SK-N-SH (cell line): ENCODE measurements at regions not wholly inside any gene's neighbourhood (a gene's known extent, or its start where the extent isn't known, plus 50 kb on each side); places are given as distances from the start of the nearest gene placed in this dataset.

Experiments used
- CTCF ChIA-PET: fragments of 300-600, 350-600 bp; formaldehyde crosslinking; extraction: SDS; loops from one replicate; lab custom pipeline; 2021; lab: Yijun Ruan, JAX
- POLR2A ChIA-PET: fragments of 350-600 bp; sonication (Branson Sonifier 250); formaldehyde crosslinking; extraction: SDS; loops from one replicate; lab custom pipeline; 2020; ENCODE audit warnings: antibody characterized with exemption, inconsistent platforms; lab: Yijun Ruan, JAX
- DNase-seq: peaks from one replicate; pipeline ENCODE4 v3.0.0; 2012
- H2AFZ ChIP-seq: fragments of 200-600 bp; sonication (generic); 2 replicates; pipeline ENCODE4 v1.8.1; 2016; ENCODE audit warnings: antibody characterized with exemption, mild to moderate bottlenecking, low read depth
- H3F3A ChIP-seq: fragments of 200-600 bp; sonication (generic); replicated peaks from 2 replicates; pipeline ENCODE3; 2016; ENCODE audit warnings: antibody characterized with exemption, mild to moderate bottlenecking; ENCODE audit not compliant: insufficient read depth
- H3K27ac ChIP-seq, 2 experiments: fragments of 200-500 bp in 1 of 2; fragments of 200-600 bp in 1 of 2; sonication (Bioruptor generic) in 1 of 2; sonication (generic), shearing (Covaris generic) in 1 of 2; 2 replicates each; pipeline versions ENCODE4 v1.5.1 to v1.6.1; 2014 to 2016; ENCODE audit warnings: low read depth in 2 of 2, inconsistent platforms in 1 of 2, low read length in 1 of 2, mild to moderate bottlenecking in 1 of 2, mixed read lengths in 1 of 2
- H3K27me3 ChIP-seq: fragments of 200-600 bp; sonication (generic), shearing (Covaris generic); 2 replicates; pipeline ENCODE4 v1.6.1; 2016; ENCODE audit warnings: mixed run types; ENCODE audit not compliant: insufficient read depth
- H3K36me3 ChIP-seq, 2 experiments: fragments of 200-500 bp in 1 of 2; fragments of 200-600 bp in 1 of 2; sonication (Bioruptor generic) in 1 of 2; sonication (generic) in 1 of 2; replicated peaks in 1 of 2; 2 replicates each; pipeline versions ENCODE3 to v1.5.1; 2014 to 2016; ENCODE audit warnings: low read length in 1 of 2, mild to moderate bottlenecking in 1 of 2; ENCODE audit not compliant: insufficient read depth in 2 of 2, control insufficient read depth in 1 of 2
- H3K4me1 ChIP-seq, 2 experiments: fragments of 200-500 bp in 1 of 2; fragments of 200-600 bp in 1 of 2; sonication (Bioruptor generic) in 1 of 2; sonication (generic), shearing (Covaris generic) in 1 of 2; 2 replicates each; pipeline versions ENCODE4 v1.5.1 to v1.6.1; 2014 to 2016; ENCODE audit warnings: low read depth in 1 of 2, low read length in 1 of 2, mixed run types in 1 of 2; ENCODE audit not compliant: insufficient read depth in 2 of 2, control insufficient read depth in 1 of 2
- H3K4me2 ChIP-seq: fragments of 200-600 bp; sonication (generic), shearing (Covaris generic); 2 replicates; pipeline ENCODE4 v1.6.1; 2017; ENCODE audit warnings: mixed run types
- H3K4me3 ChIP-seq, 2 experiments: fragments of 200-500 bp in 1 of 2; fragments of 200-600 bp in 1 of 2; sonication (Bioruptor generic) in 1 of 2; sonication (generic), shearing (Covaris generic) in 1 of 2; 2 replicates each; pipeline versions ENCODE4 v1.5.1 to v1.8.1; 2014 to 2016; ENCODE audit warnings: low read depth in 2 of 2, inconsistent platforms in 1 of 2, low read length in 1 of 2, mild to moderate bottlenecking in 1 of 2, mixed read lengths in 1 of 2, moderate library complexity in 1 of 2
- H3K79me2 ChIP-seq: fragments of 200-600 bp; sonication (generic); 2 replicates; pipeline ENCODE4 v1.8.1; 2017; ENCODE audit warnings: mild to moderate bottlenecking; ENCODE audit not compliant: insufficient read depth
- H3K9ac ChIP-seq: fragments of 200-600 bp; sonication (generic); 2 replicates; pipeline ENCODE4 v1.6.1; 2017; ENCODE audit warnings: mixed run types
- H3K9me2 ChIP-seq: fragments of 200-600 bp; sonication (generic); 2 replicates; pipeline ENCODE4 v1.6.1; 2017; ENCODE audit warnings: mixed run types
- H3K9me3 ChIP-seq: fragments of 200-600 bp; sonication (generic); 2 replicates; pipeline ENCODE4 v1.6.1; 2017; ENCODE audit warnings: mixed run types, mild to moderate bottlenecking, moderate library complexity
- H4K20me1 ChIP-seq: fragments of 200-600 bp; sonication (generic); 2 replicates; pipeline ENCODE4 v1.6.1; 2017; ENCODE audit warnings: mild to moderate bottlenecking, mixed run types; ENCODE audit not compliant: insufficient read depth
- FOXJ3 ChIP-seq: sonication (generic); formaldehyde crosslinking; IDR thresholded peaks from 2 replicates; pipeline ENCODE4 v1.5.1; 2020; ENCODE audit warnings: mild to moderate bottlenecking, missing genetic modification reagents
- FOXM1 ChIP-seq: IDR thresholded peaks from 2 replicates; pipeline ENCODE4 v1.4.0; 2012; ENCODE audit warnings: low read depth, mild to moderate bottlenecking
- GATA2 ChIP-seq: sonication (generic); formaldehyde crosslinking; IDR thresholded peaks from 2 replicates; pipeline ENCODE4 v1.5.0; 2020; ENCODE audit warnings: mild to moderate bottlenecking, missing genetic modification reagents
- IRF3 ChIP-seq: fragments of 150-350 bp; IDR thresholded peaks from 2 replicates; pipeline ENCODE4 v1.6.1; 2016; ENCODE audit warnings: mild to moderate bottlenecking, low read depth, low read length
- JUND ChIP-seq: IDR thresholded peaks from 2 replicates; pipeline ENCODE4 v1.4.0; 2012
- NFIC ChIP-seq: IDR thresholded peaks from 2 replicates; pipeline ENCODE4 v1.4.0; 2012; ENCODE audit warnings: borderline replicate concordance
- NRF1 ChIP-seq: IDR thresholded peaks from 2 replicates; pipeline ENCODE4 v1.6.1; 2012; ENCODE audit warnings: low read depth, mild to moderate bottlenecking, low read length
- POLR2AphosphoS5 ChIP-seq: IDR thresholded peaks from 2 replicates; pipeline ENCODE4 v1.6.1; 2012; ENCODE audit warnings: low read depth, low read length
- RAD21 ChIP-seq: IDR thresholded peaks from 2 replicates; pipeline ENCODE4 v1.6.1; 2012; ENCODE audit warnings: mild to moderate bottlenecking, low read length
- RCOR1 ChIP-seq: fragments of 150-350 bp; IDR thresholded peaks from 2 replicates; pipeline ENCODE4 v1.6.1; 2017; ENCODE audit warnings: antibody characterized with exemption, low read length
- RXRA ChIP-seq: IDR thresholded peaks from 2 replicates; pipeline ENCODE4 v1.4.0; 2012; ENCODE audit warnings: low read depth, mild to moderate bottlenecking, borderline replicate concordance
- TCF12 ChIP-seq: IDR thresholded peaks from 2 replicates; pipeline ENCODE4 v1.4.0; 2012
- TEAD4 ChIP-seq: IDR thresholded peaks from 2 replicates; pipeline ENCODE4 v1.4.0; 2012; ENCODE audit warnings: mild to moderate bottlenecking, borderline replicate concordance; ENCODE audit not compliant: insufficient read depth
- USF2 ChIP-seq: fragments of 150-350 bp; IDR thresholded peaks from 2 replicates; pipeline ENCODE4 v1.6.1; 2017; ENCODE audit warnings: antibody characterized with exemption, low read length, low read depth, borderline replicate concordance
- WGBS: methylation state at CpG from one replicate; pipeline ENCODE4 v1.1.6; 2017; ENCODE audit warnings: low lambda C conversion rate; 5-methylcytosine and 5-hydroxymethylcytosine counted together
- TF ChIP-seq, protein P1 (sequence below): IDR thresholded peaks from 2 replicates; pipeline ENCODE4 v1.4.0; 2012; ENCODE audit warnings: low read depth, borderline replicate concordance
- TF ChIP-seq, protein P2 (sequence below): IDR thresholded peaks from 2 replicates; pipeline ENCODE4 v1.4.0; 2012; ENCODE audit warnings: low read depth

- H3K9ac ChIP-seq, result no peak overlapping the region
- H2AFZ ChIP-seq, result no peak overlapping the region
- no peaks in the 10 kb centered on the region for H3K36me3 ChIP-seq
- peaks cover 4 to 15% of the 10 kb centered on the region in 2 experiments; a peak in 2 of 4 replicates for H3K4me1 ChIP-seq
- WGBS, result 95% methylated on average over 1 of the region's 1 CpG
- H3K9me3 ChIP-seq, result no peaks in the 10 kb centered on the region
- no peaks in the 10 kb centered on the region for H3K27me3 ChIP-seq
- ChIA-PET CTCF (no interaction called here), POLR2A (no interaction called here)
- H4K20me1 ChIP-seq, result no peaks in the 10 kb centered on the region
- H3K27ac ChIP-seq, result no peak overlapping the region
- H3F3A ChIP-seq, result no peaks in the 10 kb centered on the region
- no peaks in the 10 kb centered on the region for H3K9me2 ChIP-seq
- TF ChIP-seq NRF1 (no peak), RCOR1 (no peak), IRF3 (no peak), TEAD4 (no peak), FOXM1 (no peak), USF2 (no peak), TCF12 (no peak), RXRA (no peak)
- TF ChIP-seq, protein P1, sequence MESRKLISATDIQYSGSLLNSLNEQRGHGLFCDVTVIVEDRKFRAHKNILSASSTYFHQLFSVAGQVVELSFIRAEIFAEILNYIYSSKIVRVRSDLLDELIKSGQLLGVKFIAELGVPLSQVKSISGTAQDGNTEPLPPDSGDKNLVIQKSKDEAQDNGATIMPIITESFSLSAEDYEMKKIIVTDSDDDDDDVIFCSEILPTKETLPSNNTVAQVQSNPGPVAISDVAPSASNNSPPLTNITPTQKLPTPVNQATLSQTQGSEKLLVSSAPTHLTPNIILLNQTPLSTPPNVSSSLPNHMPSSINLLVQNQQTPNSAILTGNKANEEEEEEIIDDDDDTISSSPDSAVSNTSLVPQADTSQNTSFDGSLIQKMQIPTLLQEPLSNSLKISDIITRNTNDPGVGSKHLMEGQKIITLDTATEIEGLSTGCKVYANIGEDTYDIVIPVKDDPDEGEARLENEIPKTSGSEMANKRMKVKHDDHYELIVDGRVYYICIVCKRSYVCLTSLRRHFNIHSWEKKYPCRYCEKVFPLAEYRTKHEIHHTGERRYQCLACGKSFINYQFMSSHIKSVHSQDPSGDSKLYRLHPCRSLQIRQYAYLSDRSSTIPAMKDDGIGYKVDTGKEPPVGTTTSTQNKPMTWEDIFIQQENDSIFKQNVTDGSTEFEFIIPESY, result no peak
- TF ChIP-seq, protein P2, sequence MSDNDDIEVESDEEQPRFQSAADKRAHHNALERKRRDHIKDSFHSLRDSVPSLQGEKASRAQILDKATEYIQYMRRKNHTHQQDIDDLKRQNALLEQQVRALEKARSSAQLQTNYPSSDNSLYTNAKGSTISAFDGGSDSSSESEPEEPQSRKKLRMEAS, result no peak
- no peak overlapping the region for H3K4me2 ChIP-seq
- no peaks in the 10 kb centered on the region for H3K79me2 ChIP-seq
- DNase-seq, result no peak
- no peak overlapping the region for H3K4me3 ChIP-seq
These were observed 60.6 kb upstream of the CD28 start for GRCh38 chr2:203645831-203646230.

- Histone ChIP-seq H4K20me1 (no peaks in the 10 kb centered on the region), H3K9me2 (no peaks in the 10 kb centered on the region), H3K79me2 (no peaks in the 10 kb centered on the region), H3K4me2 (no peak overlapping the region), H3K4me3 (no peak overlapping the region)
- DNase-seq, result no peak
- WGBS, result 85% methylated on average over 7 of the region's 10 CpGs
- POLR2A ChIA-PET, result no interaction called here
- TF ChIP-seq IRF3 (no peak), JUND (no peak), GATA2 (no peak), RAD21 (no peak), FOXJ3 (CRISPR knock-in tag) (no peak), NFIC (no peak), POLR2AphosphoS5 (no peak)
- TF ChIP-seq, all 33 proteins: peak for 0
- Histone ChIP-seq H3K27ac (no peak overlapping the region), H3K9ac (no peak overlapping the region), H3K36me3 (no peaks in the 10 kb centered on the region), H3K27me3 (no peaks in the 10 kb centered on the region), H3K4me1 (peaks cover 9 to 19% of the 10 kb centered on the region in 2 experiments; a peak in 3 of 4 replicates), H3K9me3 (no peaks in the 10 kb centered on the region), H2AFZ (no peak overlapping the region), H3F3A (no peaks in the 10 kb centered on the region)
- CTCF ChIA-PET, result no interaction called here
These were observed 60.1 kb upstream of the CD28 start for GRCh38 chr2:203646266-203646864.
